DND-41 (cell line): ENCODE measurements at regions not wholly inside any gene's neighbourhood (a gene's known extent, or its start where the extent isn't known, plus 50 kb on each side); places are given as distances from the start of the nearest gene placed in this dataset.

ENCODE experiments used
- ATAC-seq: fragments of 200-7000 bp; cut with Tn5 transposase; 3 replicates; pipeline ENCODE4 v1.9.1; 2021; ENCODE audit warnings: low read depth; ENCODE audit not compliant: insufficient read depth
- DNase-seq: peaks from one replicate; pipeline ENCODE4 v3.0.0-alpha.2; 2020
- H2AFZ ChIP-seq: 2 replicates; pipeline ENCODE4 v1.6.0; 2012; ENCODE audit warnings: low read depth, low read length
- H3K27ac ChIP-seq: 2 replicates; pipeline ENCODE4 v1.5.1; 2012; ENCODE audit warnings: low read length, inconsistent platforms
- H3K27me3 ChIP-seq: fragments of 200-600 bp; sonication (generic); 2 replicates; pipeline ENCODE4 v1.6.0; 2012; ENCODE audit warnings: low read length, mild to moderate bottlenecking, inconsistent platforms; ENCODE audit not compliant: insufficient read depth, poor library complexity
- H3K36me3 ChIP-seq: 2 replicates; pipeline ENCODE4 v1.5.1; 2012; ENCODE audit warnings: low read length, inconsistent platforms; ENCODE audit not compliant: insufficient read depth
- H3K4me1 ChIP-seq: 2 replicates; pipeline ENCODE4 v1.5.1; 2012; ENCODE audit warnings: mild to moderate bottlenecking, low read length; ENCODE audit not compliant: insufficient read depth
- H3K4me2 ChIP-seq: 2 replicates; pipeline ENCODE4 v1.6.0; 2012; ENCODE audit warnings: mild to moderate bottlenecking, moderate library complexity, low read length, inconsistent platforms; ENCODE audit not compliant: insufficient read depth
- H3K4me3 ChIP-seq, 2 experiments: fragments of 200-600 bp in 1 of 2; shearing (Covaris generic) in 1 of 2; 2 replicates each; pipeline ENCODE4 v1.5.1; 2012 to 2016; ENCODE audit warnings: inconsistent platforms in 2 of 2, low read length in 2 of 2, mild to moderate bottlenecking in 2 of 2, low read depth in 1 of 2, moderate library complexity in 1 of 2
- H3K79me2 ChIP-seq: 2 replicates; pipeline ENCODE4 v1.6.0; 2012; ENCODE audit warnings: low read length, inconsistent platforms; ENCODE audit not compliant: insufficient read depth
- H3K9ac ChIP-seq: 2 replicates; pipeline ENCODE4 v1.6.0; 2012; ENCODE audit warnings: low read depth, mild to moderate bottlenecking, inconsistent platforms, low read length, moderate library complexity
- H3K9me3 ChIP-seq: 2 replicates; pipeline ENCODE4 v1.5.1; 2012; ENCODE audit warnings: low read length, moderate library complexity, mild to moderate bottlenecking, inconsistent platforms; ENCODE audit not compliant: insufficient read depth, severe bottlenecking
- H4K20me1 ChIP-seq: 2 replicates; pipeline ENCODE4 v1.6.0; 2012; ENCODE audit warnings: low read length; ENCODE audit not compliant: insufficient read depth
- EZH2 ChIP-seq: IDR thresholded peaks from 3 replicates; pipeline ENCODE4 v1.6.1; 2012; ENCODE audit warnings: borderline replicate concordance, low read depth, mild to moderate bottlenecking, moderate library complexity, low read length, inconsistent platforms; ENCODE audit not compliant: severe bottlenecking
- TF ChIP-seq, protein P1 (sequence below): IDR thresholded peaks from 2 replicates; pipeline ENCODE4 v1.5.1; 2012; ENCODE audit warnings: borderline replicate concordance, low read length, moderate library complexity, mild to moderate bottlenecking; ENCODE audit not compliant: poor library complexity, severe bottlenecking; ENCODE audit errors: extremely low read depth

- no peak overlapping the region for H3K9ac ChIP-seq
- DNase-seq: no peak
Measured at GRCh38 chr2:128563348-128563687, 244.7 kb upstream of the HS6ST1 start.

DNA sequence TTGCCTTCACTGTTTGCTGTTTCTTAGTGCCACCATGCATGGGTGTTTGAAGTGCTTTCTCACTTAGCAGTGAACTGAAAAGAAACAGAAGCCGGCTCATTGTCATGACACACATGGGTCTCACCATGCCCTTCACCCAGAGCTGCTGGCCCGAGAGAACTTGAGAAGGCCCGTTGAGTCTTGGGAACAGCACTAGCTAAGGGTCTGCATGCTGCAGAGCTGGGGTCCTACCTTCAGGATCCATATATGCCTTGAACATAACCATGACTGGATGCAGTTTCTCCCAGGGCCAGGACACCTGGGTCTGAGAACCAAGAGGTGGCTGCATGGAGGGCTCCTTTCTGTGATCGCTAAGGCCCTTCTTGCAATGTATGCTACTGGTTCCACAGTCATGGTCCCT, 245.5 kb upstream of the HS6ST1 start:
- DNase-seq: no peak
- Histone ChIP-seq H3K9me3 (no peaks in the 10 kb centered on the region), H3K4me2 (no peak overlapping the region), H2AFZ (no peak overlapping the region), H4K20me1 (no peaks in the 10 kb centered on the region), H3K4me1 (no peaks in the 10 kb centered on the region), H3K27me3 (no peaks in the 10 kb centered on the region), H3K79me2 (no peaks in the 10 kb centered on the region), H3K9ac (no peak overlapping the region), H3K27ac (no peak overlapping the region), H3K36me3 (no peaks in the 10 kb centered on the region), H3K4me3 (no peak overlapping the region)
- no peak for TF ChIP-seq EZH2
- TF ChIP-seq, protein P1, sequence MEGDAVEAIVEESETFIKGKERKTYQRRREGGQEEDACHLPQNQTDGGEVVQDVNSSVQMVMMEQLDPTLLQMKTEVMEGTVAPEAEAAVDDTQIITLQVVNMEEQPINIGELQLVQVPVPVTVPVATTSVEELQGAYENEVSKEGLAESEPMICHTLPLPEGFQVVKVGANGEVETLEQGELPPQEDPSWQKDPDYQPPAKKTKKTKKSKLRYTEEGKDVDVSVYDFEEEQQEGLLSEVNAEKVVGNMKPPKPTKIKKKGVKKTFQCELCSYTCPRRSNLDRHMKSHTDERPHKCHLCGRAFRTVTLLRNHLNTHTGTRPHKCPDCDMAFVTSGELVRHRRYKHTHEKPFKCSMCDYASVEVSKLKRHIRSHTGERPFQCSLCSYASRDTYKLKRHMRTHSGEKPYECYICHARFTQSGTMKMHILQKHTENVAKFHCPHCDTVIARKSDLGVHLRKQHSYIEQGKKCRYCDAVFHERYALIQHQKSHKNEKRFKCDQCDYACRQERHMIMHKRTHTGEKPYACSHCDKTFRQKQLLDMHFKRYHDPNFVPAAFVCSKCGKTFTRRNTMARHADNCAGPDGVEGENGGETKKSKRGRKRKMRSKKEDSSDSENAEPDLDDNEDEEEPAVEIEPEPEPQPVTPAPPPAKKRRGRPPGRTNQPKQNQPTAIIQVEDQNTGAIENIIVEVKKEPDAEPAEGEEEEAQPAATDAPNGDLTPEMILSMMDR: no peak
- no peak for ATAC-seq

More at GRCh38 chr2:128563348-128563687, 244.7 kb upstream of the HS6ST1 start:
- no peaks in the 10 kb centered on the region for H3K27me3 ChIP-seq
- H3K36me3 ChIP-seq: no peaks in the 10 kb centered on the region
- H3K4me3 ChIP-seq: no peak overlapping the region
- H3K79me2 ChIP-seq: no peaks in the 10 kb centered on the region
- no peak overlapping the region for H3K4me2 ChIP-seq
- ATAC-seq: no peak
- no peaks in the 10 kb centered on the region for H4K20me1 ChIP-seq
- no peaks in the 10 kb centered on the region for H3K9me3 ChIP-seq
- no peak overlapping the region for H2AFZ ChIP-seq
- H3K27ac ChIP-seq: no peak overlapping the region
- no peaks in the 10 kb centered on the region for H3K4me1 ChIP-seq
- no peak for TF ChIP-seq EZH2
- TF ChIP-seq, protein P1: no peak

- H3K4me3 ChIP-seq: no peak overlapping the region
- TF ChIP-seq, protein P1: no peak
- no peak for TF ChIP-seq EZH2
- no peak overlapping the region for H3K27ac ChIP-seq
- H3K36me3 ChIP-seq: no peaks in the 10 kb centered on the region
- no peaks in the 10 kb centered on the region for H3K79me2 ChIP-seq
- no peaks in the 10 kb centered on the region for H3K27me3 ChIP-seq
- no peaks in the 10 kb centered on the region for H4K20me1 ChIP-seq
- no peaks in the 10 kb centered on the region for H3K4me1 ChIP-seq
- DNase-seq: no peak
- H2AFZ ChIP-seq: no peak overlapping the region
- no peak overlapping the region for H3K4me2 ChIP-seq
- H3K9ac ChIP-seq: no peak overlapping the region
- ATAC-seq: no peak
- no peaks in the 10 kb centered on the region for H3K9me3 ChIP-seq
Measured at GRCh38 chr2:128564551-128564950, 245.9 kb upstream of the HS6ST1 start.

GRCh38 chr2:128565441-128565840, 246.8 kb upstream of the HS6ST1 start:
- H3K27me3 ChIP-seq: no peaks in the 10 kb centered on the region
- no peak for DNase-seq
- H3K4me3 ChIP-seq: no peak overlapping the region
- no peaks in the 10 kb centered on the region for H4K20me1 ChIP-seq
- ATAC-seq: no peak
- H3K36me3 ChIP-seq: no peaks in the 10 kb centered on the region
- H3K4me2 ChIP-seq: no peak overlapping the region
- no peaks in the 10 kb centered on the region for H3K4me1 ChIP-seq
- TF ChIP-seq, protein P1: no peak
- no peak for TF ChIP-seq EZH2
- H3K79me2 ChIP-seq: no peaks in the 10 kb centered on the region
- no peak overlapping the region for H2AFZ ChIP-seq
- no peak overlapping the region for H3K9ac ChIP-seq
- H3K9me3 ChIP-seq: no peaks in the 10 kb centered on the region
- no peak overlapping the region for H3K27ac ChIP-seq
